HG03460 (cell line): ENCODE measurements at regions not wholly inside any gene's neighbourhood (a gene's known extent, or its start where the extent isn't known, plus 50 kb on each side); places are given as distances from the start of the nearest gene placed in this dataset.

ENCODE experiments used
- ATAC-seq: cut with Tn5 transposase; IDR thresholded peaks from one replicate; pipeline ENCODE4 v1.9.1; 2021; ENCODE audit not compliant: unreplicated experiment

DNA sequence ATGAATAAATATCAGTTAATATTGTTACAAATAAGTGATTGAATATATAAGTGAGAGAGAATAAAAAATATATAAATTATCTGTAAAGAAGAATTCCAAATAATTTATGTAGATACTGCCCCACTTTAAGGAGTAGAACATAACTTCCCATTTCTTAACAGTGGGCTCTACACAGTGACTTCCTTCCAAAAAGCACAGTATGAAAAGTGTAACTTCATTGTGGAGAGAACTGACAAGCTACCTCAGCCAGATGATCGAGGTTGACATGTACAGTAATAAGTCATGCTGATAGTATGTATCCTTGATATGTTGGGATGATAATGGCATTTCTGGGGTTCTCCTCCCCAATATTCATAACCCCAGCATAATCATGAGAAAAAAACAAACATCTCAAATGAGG, 191.9 kb upstream of the FN1 start:
- ATAC-seq = no peak

DNA sequence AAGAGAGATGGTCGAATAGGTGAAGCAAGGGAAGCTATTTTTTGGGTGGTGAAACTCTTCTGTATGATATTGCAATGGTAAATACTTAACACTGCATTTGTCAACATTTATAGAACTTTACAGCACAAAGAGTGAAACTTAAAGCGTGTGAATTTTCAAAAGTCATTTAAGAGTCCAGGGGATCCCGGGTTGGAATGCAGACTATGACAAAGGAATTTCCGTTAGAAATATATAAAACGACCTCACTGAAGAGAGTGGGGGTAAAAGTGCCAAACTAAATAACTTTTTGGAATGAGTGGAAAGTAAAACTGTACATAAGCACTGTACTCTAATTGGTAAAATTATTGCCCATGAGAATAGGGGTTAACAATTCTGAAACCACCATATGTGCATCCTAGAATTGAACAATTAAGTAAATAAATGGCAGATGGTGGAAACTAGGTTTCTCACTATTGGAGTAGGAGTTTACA, 191.0 kb upstream of the FN1 start:
- ATAC-seq = no peak

DNA sequence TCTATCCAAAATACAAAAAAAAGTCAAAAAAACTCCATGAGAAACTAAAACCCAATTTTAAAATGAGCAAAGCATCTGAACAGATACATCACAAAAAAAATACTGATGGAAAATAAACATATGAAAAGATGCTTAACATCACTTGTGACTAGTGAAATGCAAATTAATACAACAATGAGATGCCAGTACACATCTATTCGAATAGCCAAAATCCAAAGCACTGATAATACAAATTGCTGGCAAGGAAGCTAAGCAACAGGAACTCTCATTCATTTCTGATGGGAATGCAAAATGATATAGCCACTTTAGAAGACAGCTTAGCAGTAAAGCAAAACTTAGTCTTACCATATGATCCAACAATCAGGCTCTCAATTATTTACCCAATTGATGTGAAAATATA, 190.2 kb upstream of the FN1 start:
- ATAC-seq = no peak

DNA sequence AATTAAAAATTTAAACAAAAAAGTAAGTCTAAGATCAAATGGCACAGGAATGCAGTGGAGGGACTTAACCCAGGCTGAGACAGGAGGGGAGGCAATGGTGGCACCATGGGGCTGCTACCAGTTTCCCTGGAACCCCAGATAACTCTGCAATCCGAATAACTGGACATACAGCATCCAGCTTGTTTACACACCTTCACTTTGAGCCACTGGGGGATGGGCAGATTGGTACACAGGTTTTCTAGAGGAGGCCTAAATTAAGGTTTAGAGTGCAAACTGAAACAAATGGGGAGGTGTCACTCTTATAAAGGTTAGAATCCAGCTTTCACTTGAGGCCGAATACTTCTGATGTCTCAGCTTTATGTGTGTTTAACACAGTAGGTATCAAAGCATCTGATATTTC, 189.3 kb upstream of the FN1 start:
- ATAC-seq = no peak

DNA sequence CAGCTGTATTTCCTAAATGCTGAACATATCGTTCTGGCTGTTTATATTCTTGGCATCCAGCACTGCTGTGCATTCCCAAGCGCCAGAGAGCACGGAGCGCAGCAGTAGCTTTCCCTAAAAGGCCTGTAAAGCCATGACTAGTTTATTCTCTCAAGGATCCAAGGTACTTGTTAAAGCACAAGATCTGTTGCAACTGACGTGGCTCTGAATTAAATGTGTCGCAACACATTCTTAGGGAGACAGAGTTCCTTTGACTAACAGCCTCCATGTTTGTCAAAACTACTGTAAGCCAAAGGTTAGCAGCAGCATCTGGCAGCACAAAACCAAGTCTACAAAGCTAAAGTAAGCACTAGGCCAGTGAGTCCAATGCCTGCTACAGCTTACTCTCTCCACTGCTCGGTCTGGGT, 188.6 kb upstream of the FN1 start:
- ATAC-seq = no peak

DNA sequence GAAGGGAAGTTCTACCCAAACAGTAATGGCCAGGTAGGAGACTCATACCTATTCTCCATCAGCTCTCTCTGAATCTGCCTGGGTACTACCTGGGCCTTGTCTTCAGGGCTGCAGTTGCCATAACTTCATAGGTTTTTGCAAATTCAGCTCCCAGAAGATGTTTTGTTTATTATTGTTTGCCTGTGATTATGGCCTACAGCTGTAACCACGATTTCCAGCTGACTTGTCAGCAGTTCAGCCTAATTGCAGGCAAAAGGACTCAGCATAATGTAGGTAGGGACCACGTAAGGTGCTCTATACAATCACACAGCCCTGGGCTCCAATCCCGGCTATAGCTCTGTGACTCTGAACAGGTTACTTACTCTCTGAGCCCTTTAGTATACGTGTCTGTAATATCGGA, 187.0 kb upstream of the FN1 start:
- ATAC-seq = no peak

DNA sequence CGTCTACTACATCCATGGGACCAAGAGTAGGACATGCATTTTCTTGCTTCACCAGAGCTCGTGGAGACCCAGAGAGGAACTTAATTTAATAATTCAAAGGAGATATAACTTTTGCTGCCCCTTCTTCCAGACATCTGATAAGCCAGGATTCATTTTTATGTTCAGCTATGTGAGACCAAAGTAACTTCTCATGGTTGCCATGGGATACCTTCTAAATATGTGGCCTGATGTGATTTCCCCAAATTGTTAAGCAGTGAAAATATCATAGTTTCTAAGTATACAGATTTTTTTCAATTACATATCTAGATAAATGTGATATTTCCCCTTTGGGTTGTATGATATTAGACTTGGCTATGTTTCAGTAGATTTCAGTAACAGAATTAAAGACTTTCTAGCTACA, 185.5 kb upstream of the FN1 start:
- ATAC-seq = no peak

DNA sequence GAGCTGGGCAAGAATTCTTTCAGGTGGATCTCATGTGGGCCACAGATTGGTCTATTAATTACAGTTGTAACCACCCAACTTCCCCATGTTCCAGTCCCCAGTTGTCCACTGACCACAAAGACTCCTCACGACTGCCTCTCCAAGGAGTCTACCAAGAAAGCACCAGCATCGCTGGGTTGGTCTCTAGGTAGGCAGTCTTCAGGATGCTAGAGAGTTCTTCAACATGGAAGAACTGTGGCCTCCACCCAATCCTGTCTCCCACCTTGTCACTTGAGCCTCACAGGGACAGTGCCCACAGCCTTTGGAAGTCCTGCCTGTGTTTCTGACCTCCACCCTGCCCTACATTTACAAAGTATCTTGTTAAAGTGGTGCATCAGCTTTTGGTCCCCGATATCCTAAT, 184.7 kb upstream of the FN1 start:
- no peak for ATAC-seq

DNA sequence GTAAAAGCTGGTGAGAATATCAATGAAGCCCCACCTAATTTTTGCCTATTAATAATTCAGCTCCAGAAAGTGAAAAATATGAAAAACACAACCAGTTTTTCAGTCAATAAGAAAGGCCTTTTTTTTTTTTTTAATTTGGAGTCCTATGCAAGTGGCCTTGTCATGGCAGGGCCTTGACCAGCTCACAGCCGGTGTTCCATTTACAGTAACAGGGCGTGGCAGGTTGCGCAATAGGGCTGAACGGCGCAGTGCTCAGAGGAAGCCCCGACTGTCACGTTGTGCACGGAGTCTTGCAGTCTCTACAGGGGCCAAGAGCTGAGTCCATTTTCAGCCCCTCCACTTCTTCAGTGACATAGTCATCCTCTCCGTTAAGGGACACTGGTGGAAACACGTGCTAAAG, 184.1 kb upstream of the FN1 start:
- ATAC-seq = no peak

DNA sequence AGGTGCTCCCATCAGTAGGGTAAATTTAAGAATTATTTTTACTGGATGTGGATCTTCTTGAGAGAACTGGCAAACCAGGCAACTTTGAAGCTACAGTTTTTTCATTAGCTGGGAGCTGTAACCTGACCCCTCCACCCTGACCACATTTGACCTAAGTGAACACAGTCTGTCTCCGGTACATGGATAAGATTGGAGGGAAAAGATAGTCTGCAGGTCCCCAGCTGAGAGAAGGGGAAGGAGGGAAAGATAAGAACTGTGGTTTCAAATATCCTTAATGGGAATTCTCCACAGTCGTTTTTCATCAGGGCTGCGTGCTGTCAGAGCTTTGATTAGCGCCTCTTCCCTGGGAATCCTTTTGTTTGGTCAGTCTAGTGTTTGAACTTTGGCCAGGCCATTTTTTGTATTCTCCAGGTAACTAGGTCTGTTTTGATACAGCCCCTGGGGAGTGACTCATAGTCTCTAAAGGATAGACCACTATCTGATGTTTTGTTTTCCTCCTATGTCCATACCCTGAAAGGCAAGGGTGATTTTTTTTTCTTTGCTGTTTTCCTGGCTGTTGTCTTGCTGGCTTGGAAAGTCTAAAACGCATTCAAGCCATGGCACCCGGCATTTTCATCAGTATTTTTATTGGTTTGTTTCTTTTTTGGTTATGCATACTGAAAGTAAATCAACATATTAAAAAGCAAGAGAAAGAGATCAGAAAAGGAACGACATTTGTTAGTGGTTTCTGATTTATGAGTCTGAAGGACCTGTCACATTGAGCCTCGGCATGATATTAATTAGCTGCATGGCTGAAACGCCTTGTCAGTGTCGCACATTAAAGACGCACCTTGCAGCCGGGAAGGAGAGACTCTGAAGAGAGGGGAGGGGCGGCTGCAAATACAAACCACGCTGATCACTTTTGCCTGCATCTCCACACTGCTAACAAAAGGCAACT, 183.4 kb upstream of the FN1 start:
- ATAC-seq = no peak

DNA sequence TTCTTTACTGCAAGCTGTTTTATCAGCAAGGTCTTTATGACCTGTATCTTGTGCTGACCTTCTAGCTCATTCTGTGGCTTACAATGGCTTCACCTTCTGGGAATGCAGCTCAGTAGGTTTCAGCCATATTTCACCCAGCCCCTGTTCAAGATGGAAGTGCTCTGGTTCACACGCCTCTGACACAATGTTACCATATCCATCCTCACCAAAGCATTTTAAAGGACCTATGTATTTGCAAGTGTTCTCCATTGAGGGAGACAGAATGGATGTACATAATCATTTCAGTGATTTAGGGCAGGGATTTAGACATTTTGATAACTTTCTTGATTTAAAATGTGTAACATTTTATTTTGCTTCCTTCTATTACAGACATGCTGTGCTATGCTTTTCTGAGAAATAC, 182.3 kb upstream of the FN1 start:
- no peak for ATAC-seq

DNA sequence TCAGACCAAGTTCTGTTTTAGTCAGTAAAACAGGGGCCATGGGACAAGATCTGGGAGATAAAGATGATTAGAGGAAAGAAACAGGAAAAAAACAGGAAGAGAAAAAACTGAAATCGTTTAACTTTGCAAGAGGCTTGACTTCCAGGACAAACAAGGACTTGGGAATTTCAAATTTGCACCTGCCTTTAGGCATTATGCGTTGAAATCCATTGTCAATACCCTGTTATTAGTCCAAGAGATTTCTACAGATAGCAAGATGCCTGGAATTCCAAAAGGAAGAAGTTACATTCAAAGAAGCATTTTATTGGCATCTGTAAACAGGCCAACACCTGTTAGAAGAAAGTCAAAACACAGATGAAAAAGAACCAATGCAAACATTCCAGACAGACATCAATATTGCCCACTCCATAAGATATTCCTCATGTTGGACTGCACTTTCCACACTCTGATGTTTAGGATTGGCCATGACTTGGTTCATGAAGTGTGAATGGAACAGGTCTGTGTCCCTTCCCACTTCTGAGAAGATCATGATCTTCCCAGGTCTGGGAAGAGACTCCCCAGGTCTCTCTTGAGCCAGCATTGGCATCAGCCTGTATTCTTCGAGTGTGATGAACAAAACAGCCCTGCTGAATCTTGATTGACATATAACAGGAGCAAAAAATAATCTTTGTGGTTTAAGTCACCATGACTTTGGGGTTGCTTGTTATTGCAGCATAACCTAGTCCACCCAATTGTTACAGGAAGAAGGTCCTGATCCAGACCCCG, 181.4 kb upstream of the FN1 start:
- ATAC-seq = no peak

DNA sequence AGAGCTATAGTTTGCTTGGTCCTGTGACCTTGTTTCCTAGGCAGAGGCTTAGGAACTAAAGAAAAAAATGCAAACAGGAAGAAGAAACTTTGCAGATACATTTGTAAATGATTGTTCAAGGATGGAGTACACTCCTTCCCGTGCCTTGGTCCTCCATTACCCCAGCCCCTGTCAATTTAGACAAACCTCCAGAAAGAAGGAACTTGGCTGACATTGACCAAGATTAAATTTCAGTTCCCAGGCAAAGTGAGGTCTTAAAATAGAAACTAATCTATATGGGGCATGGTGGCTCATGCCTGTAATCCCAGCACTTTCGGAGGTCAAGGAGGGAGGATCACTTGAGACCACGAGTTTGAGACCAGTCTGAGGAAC, 179.9 kb upstream of the FN1 start:
- no peak for ATAC-seq

DNA sequence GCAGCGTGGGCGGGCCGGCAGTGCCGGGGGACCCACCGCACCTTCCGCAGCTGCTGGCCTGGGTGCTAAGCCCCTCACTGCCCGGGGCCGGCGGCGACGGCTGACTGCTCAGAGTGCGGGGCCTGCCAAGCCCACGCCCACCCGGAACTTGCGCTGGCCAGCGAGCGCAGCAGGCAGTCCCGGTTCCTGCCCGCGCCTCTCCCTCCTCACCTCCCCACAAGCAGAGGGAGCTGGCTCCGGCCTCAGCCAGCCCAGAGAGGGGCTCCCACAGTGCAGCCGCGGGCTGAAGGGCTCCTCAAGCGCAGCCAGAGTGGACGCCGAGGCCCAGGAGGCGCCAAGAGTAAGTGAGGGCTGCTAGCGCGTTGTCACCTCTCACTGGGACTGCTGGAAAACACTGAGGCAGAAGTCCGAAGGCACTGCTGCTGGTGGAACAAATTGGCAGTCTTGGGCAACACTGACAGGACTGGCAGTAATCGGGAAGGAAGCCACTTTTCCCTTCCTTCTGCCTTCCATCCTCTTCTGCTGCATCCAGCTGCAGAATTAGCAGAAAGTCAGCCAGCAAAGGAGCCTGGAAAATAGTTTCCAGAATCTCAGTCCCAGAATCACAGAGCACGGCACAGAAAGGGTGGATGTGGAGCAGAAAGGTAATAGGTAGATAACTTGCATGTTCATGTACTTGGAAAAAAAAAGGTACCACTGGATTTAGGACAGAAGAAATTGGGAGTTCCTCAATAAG, 179.4 kb upstream of the FN1 start:
- no peak for ATAC-seq

DNA sequence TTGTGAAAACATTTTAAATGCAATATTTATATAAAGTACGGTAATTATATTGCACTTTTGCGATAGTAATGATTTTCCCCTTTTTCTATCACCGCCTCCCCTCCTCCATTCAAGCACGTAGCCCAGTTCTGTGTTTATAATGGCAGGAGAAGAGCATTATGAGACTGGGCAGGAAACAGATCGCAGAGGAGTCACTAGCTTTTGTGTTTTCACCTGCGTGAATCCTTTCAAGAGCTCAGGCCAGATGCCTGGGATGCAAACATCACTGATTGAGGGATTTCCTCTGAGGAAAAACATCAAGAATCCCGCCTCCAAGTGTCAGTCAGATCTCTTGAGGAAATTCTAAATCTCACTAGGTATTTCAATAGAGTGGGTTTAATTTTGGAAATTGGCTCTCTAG, 178.4 kb upstream of the FN1 start:
- no peak for ATAC-seq

DNA sequence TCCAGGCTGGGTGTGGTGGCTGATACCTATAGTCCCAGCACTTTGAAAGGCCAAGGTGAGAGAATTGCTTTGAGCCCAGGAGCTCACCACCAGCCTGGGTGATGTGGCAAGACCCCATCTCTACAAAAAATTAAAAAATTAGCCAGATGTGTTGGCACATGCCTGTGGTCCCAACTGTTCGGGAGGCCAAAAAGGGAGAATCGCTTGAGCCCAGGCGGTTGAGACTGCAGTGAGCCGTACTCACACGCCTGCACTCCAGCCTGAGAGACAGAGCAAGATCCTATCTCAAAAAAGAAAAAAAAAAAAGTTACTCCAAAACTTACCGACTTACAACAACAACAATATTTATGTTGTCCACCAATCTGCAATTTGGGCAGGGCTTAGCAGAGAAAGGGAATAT, 178.0 kb upstream of the FN1 start:
- ATAC-seq = no peak

DNA sequence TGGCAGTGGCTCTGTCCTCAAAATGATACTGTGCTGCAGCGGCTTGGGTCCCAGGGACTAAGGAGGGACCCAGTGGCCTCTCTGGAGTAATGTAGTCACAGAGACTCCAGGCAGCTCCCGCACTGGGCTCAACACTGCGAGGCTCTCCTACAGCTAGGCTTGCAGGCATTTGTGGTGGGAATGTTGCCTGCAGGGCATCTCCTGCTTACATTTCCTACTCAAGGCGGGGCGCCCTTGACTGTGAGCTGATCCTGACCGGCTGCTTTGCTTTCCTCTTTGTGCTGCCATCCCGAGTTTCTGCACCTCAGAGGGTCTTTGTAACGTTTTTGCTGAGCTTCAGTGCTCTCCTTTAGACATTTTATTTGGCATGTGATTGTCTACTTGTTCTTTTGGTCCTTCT, 177.4 kb upstream of the FN1 start:
- no peak for ATAC-seq

DNA sequence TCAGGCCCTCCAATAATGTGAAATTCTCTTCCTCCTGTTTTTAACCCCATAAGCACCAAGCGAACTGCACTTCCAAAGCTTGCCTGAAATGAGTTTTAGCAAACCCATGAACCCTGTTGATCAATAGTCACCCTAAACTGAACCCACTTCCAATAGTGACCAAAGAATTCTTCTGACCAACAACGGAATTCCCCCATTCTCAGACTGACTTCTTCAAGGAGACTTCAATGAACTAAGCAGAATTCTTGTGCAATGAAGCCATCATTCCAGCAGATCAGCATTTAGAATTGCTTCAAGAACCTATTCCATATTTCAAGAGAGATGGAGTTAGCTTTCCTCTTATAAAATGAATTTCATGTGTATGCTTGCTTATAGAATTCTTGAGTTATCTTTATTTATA, 176.9 kb upstream of the FN1 start:
- ATAC-seq = no peak

DNA sequence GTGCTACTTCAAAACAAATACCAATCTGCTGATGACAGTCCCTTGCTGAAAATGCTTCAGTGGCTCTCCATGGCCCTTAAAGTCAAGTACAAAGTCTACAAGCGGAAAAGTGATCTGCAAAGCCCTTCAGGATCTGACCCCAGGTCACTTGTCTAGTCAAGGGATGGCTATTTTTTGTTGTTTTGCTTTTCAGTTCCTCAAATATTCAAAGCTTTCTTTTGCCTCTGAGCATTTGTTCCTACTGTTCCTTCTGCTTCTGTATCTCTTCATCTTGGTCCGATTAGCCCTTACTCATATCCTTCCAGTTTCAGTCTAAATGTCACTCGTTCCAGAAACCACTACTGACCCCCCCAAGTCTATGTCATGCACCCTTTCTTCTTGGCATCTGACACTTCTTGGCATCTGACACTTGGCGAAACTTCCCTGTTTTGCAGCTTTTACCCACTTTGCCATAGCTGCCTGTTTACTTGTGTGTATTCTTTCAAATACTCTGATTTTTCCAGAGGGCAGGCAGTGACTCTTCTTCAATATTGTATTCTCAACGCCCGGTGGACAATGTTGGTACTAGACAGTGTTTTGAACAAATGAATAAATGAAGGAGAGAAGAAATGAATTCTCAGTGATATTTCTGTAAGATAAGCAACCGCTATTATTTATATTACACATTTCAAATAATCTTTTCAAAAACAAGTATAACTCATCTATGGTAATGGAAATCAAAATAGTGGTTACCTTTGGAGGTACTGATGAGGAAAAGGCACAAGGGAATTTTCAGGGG, 175.9 kb upstream of the FN1 start:
- no peak for ATAC-seq

DNA sequence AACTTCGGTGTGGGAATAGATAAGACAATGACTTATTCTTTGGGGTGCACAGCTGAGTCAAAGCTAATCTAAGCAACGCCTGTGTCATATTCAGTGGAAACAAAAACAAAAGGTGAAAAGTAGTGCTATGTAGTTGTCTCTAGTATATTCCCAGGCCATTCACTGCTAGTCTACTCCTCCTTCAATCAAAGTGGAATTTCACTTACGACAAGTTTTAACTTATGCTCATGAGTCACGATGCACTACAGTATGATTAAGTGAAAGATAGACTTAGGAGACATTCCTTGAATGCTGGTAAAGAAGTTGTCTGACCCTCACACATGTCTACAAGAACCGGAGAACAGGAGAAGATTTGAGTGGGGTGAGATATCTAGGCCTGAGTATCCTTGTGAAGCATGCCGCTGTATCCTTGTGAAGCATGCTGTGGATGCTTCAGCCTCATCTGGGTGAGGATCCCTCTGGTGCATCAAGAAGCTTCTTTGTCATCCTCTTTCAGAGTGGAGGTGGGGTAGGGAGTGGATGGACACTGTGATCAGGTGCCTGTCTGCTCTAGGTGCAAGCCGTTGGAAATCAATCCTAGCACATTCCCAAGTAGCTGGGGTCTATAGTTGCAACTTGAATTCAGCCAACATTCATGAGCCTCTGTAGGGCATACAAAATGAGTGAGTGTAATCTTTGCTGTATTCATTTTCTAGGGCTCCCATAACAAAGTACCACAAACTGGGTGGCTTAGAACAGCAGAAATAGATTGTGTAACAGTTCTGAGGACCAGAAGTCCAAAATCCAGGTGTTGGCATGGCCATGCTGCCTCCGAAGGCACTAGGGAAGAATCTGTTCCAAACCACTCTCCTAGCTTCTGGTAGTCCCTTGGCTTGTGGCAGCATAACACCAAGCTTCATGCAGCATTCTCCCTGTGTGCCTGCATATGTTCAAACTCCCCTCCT, 173.5 kb upstream of the FN1 start:
- ATAC-seq = no peak
